ENCODE measurements at regions not wholly inside any gene's neighbourhood (a gene's known extent, or its start where the extent isn't known, plus 50 kb on each side); places are given as distances from the start of the nearest gene placed in this dataset.

GRCh38 chr15:96551722-96552121, 221.2 kb downstream of the NR2F2 start:
- FAIRE-seq (no peak), ATAC-seq (no peak), DNase-seq (no peak)
- intact Hi-C loops (cut with DNase I): no loop called here
- no peaks in the 10 kb centered on the region for H3K9me3 ChIP-seq
- H3K27ac ChIP-seq: no peak overlapping the region
- no peak for TF ChIP-seq CTCF (IDR thresholded peaks at IDR 0.05)
- H3K4me1 ChIP-seq: no peaks in the 10 kb centered on the region
- 53 to 55% methylated on average over 3 of the region's 3 CpGs for WGBS, 2 donors
- no peaks in the 10 kb centered on the region for H3K27me3 ChIP-seq
- H3K36me3 ChIP-seq: no peaks in the 10 kb centered on the region
- H3K4me3 ChIP-seq: no peak overlapping the region

DNA sequence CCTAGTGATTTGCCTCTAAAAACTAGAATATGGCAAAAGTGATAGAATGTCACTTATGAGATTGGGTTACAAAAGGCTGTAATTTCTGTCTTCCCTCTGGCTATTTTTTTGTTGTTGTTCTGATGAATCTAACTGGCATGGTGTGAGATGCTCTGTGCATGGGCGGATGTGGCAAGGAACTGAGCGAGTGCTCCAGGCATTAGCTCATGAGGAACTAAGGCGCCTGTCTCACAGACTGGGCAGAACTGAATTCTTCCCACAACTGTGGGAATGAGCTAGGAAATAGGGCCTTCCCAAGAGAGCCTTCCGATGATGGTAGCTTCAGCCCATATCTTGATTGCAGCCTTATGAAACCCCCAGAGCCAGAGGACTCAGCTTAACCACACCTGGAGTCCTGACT, 222.5 kb downstream of the NR2F2 start:
- Histone ChIP-seq H3K9me3 (no peaks in the 10 kb centered on the region), H3K27me3 (no peaks in the 10 kb centered on the region), H3K36me3 (no peaks in the 10 kb centered on the region), H3K4me3 (no peak overlapping the region), H3K4me1 (no peaks in the 10 kb centered on the region), H3K27ac (no peak overlapping the region)
- intact Hi-C loops (cut with DNase I): no loop called here
- DNase-seq: no peak
- 81 to 86% methylated on average over 4 of the region's 4 CpGs for WGBS, 2 donors
- ATAC-seq: no peak
- FAIRE-seq: no peak
- TF ChIP-seq CTCF (IDR thresholded peaks at IDR 0.05): no peak

DNA sequence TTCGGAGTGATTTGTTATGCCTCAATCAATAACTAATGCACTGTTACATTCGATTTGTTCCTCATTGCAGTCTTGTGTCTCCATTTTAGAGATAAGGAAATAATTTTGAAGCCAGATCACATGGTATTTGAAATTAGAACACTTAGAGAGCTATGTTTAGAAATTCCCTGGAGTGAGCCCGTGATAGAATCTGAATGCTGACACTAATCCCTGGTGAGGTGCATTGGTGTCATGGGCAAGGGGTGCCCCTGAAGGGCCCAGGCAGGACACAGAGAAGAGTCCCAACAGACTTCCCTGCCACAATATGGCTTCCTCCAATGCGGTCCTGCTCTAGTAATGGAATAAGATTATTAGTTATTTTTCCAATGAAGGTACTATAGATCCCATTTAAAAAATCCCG, 223.0 kb downstream of the NR2F2 start:
- DNase-seq: no peak
- Histone ChIP-seq H3K27me3 (no peaks in the 10 kb centered on the region), H3K36me3 (no peaks in the 10 kb centered on the region), H3K27ac (no peak overlapping the region), H3K4me3 (no peak overlapping the region), H3K9me3 (no peaks in the 10 kb centered on the region), H3K4me1 (no peaks in the 10 kb centered on the region)
- FAIRE-seq: no peak
- TF ChIP-seq CTCF (IDR thresholded peaks at IDR 0.05): no peak
- ATAC-seq: no peak
- intact Hi-C loops (cut with DNase I): no loop called here
- 54 to 62% methylated on average over 5 of the region's 5 CpGs for WGBS, 2 donors

DNA sequence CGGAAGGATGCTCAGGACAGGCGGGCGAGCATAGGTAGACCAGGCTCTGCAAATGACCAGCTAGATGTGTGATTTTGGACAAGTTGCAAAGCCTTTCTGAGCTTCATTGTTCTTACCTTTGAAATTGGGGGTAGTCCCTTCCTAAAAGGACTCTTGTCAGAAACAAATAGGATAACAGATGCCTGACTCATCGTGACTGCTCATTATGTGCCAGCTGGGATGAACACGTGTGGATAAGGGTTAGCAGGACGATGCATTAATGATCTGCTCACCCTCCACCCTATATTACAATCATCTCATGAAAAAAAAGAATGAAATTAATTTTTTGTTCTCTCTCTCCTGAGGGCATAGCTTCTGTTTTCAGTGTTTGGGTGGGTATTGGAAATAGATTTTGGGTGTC, 223.4 kb downstream of the NR2F2 start:
- no peaks in the 10 kb centered on the region for H3K4me1 ChIP-seq
- no peaks in the 10 kb centered on the region for H3K27me3 ChIP-seq
- FAIRE-seq (no peak), ATAC-seq (no peak), DNase-seq (no peak)
- H3K9me3 ChIP-seq: no peaks in the 10 kb centered on the region
- H3K4me3 ChIP-seq: no peak overlapping the region
- intact Hi-C loops (cut with DNase I): no loop called here
- 67 to 72% methylated on average over 6 of the region's 6 CpGs for WGBS, 2 donors
- H3K36me3 ChIP-seq: no peaks in the 10 kb centered on the region
- no peak for TF ChIP-seq CTCF (IDR thresholded peaks at IDR 0.05)
- no peak overlapping the region for H3K27ac ChIP-seq

GRCh38 chr15:96554541-96554940, 224.0 kb downstream of the NR2F2 start:
- DNase-seq: no peak
- ATAC-seq: no peak
- Histone ChIP-seq H3K4me3 (no peak overlapping the region), H3K27me3 (no peaks in the 10 kb centered on the region), H3K36me3 (no peaks in the 10 kb centered on the region), H3K27ac (no peak overlapping the region), H3K4me1 (no peaks in the 10 kb centered on the region), H3K9me3 (no peaks in the 10 kb centered on the region)
- TF ChIP-seq CTCF (IDR thresholded peaks at IDR 0.05): no peak
- intact Hi-C loops (cut with DNase I): no loop called here
- no peak for FAIRE-seq
